ENCODE measurements at regions not wholly inside any gene's neighbourhood (a gene's known extent, or its start where the extent isn't known, plus 50 kb on each side); places are given as distances from the start of the nearest gene placed in this dataset.
"Not testable (repeated sequence)": the region's sequence is repeated elsewhere in the genome, so short reads cannot be mapped to it uniquely, and the experiment has no call there.

DNA sequence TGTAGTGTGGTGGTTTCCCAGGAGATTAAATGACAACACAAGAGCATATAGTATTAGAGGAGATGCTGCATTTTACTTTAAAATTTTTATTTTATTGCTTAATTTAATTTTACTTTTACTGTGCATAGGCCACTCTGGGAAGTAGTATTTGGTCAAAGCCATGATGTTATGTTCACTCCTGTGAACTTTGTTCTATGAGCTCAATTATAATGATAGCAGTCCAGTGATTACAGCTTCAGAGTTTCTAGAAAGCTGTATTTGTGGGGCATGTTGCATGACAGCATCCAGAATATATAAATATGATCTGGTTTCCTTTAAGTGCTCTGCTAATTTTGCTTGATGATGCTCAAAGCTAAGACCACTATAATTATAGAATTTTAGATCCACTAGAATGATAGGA is 338.6 kb downstream of the NSUN3 start:
- no peak overlapping the region for H3K4me3 ChIP-seq (ENCODE audit: low read depth, low read length)
- no peak overlapping the region for H3K9ac ChIP-seq
- no peak overlapping the region for H3K27ac ChIP-seq
- no peak overlapping the region for H2AFZ ChIP-seq
- H3K4me1 ChIP-seq = no peaks in the 10 kb centered on the region
- H3K79me2 ChIP-seq = no peaks in the 10 kb centered on the region
- no peak overlapping the region for H3K4me2 ChIP-seq (ENCODE audit: low read length)
- H3K27me3 ChIP-seq (ENCODE audit: control insufficient read depth, insufficient read depth, low read length) = no peaks in the 10 kb centered on the region
- no peaks in the 10 kb centered on the region for H3K9me3 ChIP-seq (ENCODE audit: control insufficient read depth, low read length)
- H3K36me3 ChIP-seq (ENCODE audit: control insufficient read depth, insufficient read depth, low read length) = no peaks in the 10 kb centered on the region
- TF ChIP-seq, protein P1, sequence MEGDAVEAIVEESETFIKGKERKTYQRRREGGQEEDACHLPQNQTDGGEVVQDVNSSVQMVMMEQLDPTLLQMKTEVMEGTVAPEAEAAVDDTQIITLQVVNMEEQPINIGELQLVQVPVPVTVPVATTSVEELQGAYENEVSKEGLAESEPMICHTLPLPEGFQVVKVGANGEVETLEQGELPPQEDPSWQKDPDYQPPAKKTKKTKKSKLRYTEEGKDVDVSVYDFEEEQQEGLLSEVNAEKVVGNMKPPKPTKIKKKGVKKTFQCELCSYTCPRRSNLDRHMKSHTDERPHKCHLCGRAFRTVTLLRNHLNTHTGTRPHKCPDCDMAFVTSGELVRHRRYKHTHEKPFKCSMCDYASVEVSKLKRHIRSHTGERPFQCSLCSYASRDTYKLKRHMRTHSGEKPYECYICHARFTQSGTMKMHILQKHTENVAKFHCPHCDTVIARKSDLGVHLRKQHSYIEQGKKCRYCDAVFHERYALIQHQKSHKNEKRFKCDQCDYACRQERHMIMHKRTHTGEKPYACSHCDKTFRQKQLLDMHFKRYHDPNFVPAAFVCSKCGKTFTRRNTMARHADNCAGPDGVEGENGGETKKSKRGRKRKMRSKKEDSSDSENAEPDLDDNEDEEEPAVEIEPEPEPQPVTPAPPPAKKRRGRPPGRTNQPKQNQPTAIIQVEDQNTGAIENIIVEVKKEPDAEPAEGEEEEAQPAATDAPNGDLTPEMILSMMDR (IDR thresholded peaks at IDR 0.05) = no peak

DNA sequence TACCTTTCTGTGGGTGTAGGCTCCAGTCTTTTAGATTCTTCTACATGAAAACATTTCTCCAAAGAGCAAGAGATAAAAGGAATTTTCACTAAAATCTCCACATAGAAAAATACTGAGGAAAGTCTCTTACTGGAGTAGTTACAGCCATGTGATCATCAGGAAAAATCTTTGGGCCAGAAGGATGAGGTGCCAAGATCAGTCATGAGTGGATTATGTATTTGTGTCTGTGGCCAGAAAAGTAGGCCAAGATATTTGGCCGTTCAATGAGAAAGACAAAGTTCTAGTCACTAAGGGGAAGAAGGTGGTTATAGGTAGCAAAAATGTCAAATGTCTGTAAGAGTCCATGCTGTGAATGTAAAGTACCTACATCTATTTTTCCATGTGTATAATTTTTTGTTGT is 339.3 kb downstream of the NSUN3 start:
- Histone ChIP-seq H3K9me3 (ENCODE audit: control insufficient read depth, low read length) (no peaks in the 10 kb centered on the region), H3K9ac (no peak overlapping the region), H3K4me3 (ENCODE audit: low read depth, low read length) (no peak overlapping the region), H3K4me2 (ENCODE audit: low read length) (no peak overlapping the region), H3K79me2 (no peaks in the 10 kb centered on the region), H3K27ac (no peak overlapping the region), H2AFZ (no peak overlapping the region), H3K4me1 (no peaks in the 10 kb centered on the region), H3K36me3 (ENCODE audit: control insufficient read depth, insufficient read depth, low read length) (no peaks in the 10 kb centered on the region), H3K27me3 (ENCODE audit: control insufficient read depth, insufficient read depth, low read length) (no peaks in the 10 kb centered on the region)
- TF ChIP-seq, protein P1 (IDR thresholded peaks at IDR 0.05) = no peak

DNA sequence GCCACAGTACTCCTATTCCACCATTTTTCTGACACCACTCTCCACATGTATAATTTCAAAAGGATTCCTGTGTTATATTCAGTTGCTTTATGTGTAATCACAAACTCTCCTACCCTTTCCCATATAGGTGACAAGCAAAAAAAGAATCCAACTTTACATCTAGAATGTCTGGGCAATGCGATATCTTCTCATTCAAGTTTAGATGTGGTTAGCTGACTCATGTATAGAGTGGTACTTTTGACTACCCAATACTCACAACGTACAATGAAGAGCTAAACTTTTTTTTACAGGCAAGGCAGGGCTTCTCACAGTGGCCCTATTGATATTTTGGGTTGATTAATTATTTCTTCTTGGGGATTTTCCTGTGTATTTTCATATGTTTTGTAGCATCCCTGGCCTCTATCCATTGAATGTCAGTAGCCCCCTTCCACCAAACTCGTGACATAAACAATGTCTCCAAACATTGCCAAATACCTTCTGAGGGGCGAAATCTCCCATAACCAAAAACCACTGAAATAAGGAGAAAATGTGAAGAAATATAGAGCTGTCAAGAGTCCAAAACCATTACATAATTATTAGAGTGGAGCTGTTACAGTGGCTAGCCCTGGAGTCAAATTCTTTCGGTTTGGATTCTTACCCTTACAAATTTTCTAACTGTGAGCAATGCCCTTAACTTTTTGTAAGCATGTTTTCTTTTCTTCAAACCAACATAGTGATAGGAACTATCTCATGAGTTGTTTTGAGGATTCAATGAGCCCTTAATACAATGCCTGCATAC is 342.6 kb downstream of the NSUN3 start:
- Histone ChIP-seq H3K36me3 (ENCODE audit: control insufficient read depth, insufficient read depth, low read length) (no peaks in the 10 kb centered on the region), H3K9me3 (ENCODE audit: control insufficient read depth, low read length) (no peaks in the 10 kb centered on the region), H3K9ac (no peak overlapping the region), H3K27me3 (ENCODE audit: control insufficient read depth, insufficient read depth, low read length) (no peaks in the 10 kb centered on the region), H3K27ac (no peak overlapping the region), H2AFZ (no peak overlapping the region), H3K79me2 (no peaks in the 10 kb centered on the region), H3K4me2 (ENCODE audit: low read length) (no peak overlapping the region), H3K4me1 (no peaks in the 10 kb centered on the region), H3K4me3 (ENCODE audit: low read depth, low read length) (no peak overlapping the region)
- TF ChIP-seq, protein P1 (IDR thresholded peaks at IDR 0.05) = no peak

DNA sequence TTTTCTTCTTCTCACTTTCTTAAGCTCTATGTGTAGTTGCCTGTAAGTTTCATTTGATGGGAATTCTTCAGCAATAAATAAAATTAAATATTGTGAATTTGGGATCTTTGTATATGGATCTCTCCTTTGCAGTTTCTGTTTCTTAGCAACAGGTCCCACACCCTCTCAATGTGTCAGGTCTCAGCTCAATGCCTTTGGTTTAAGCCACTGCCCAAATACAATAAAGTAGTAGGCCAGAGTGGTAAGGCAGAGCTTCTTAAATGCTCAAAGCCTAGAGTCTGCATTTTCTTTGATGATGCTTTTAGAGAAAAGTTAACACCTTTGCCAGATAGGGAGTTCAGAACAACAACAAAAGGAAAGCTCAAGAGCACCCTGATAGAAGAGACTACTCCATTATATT is 343.7 kb downstream of the NSUN3 start:
- no peaks in the 10 kb centered on the region for H3K27me3 ChIP-seq (ENCODE audit: control insufficient read depth, insufficient read depth, low read length)
- H3K4me3 ChIP-seq (ENCODE audit: low read depth, low read length) = no peak overlapping the region
- H3K27ac ChIP-seq = no peak overlapping the region
- no peak overlapping the region for H3K4me2 ChIP-seq (ENCODE audit: low read length)
- no peaks in the 10 kb centered on the region for H3K9me3 ChIP-seq (ENCODE audit: control insufficient read depth, low read length)
- no peaks in the 10 kb centered on the region for H3K4me1 ChIP-seq
- no peaks in the 10 kb centered on the region for H3K36me3 ChIP-seq (ENCODE audit: control insufficient read depth, insufficient read depth, low read length)
- no peak overlapping the region for H3K9ac ChIP-seq
- no peak overlapping the region for H2AFZ ChIP-seq
- TF ChIP-seq, protein P1 (IDR thresholded peaks at IDR 0.05) = no peak
- H3K79me2 ChIP-seq = no peaks in the 10 kb centered on the region

DNA sequence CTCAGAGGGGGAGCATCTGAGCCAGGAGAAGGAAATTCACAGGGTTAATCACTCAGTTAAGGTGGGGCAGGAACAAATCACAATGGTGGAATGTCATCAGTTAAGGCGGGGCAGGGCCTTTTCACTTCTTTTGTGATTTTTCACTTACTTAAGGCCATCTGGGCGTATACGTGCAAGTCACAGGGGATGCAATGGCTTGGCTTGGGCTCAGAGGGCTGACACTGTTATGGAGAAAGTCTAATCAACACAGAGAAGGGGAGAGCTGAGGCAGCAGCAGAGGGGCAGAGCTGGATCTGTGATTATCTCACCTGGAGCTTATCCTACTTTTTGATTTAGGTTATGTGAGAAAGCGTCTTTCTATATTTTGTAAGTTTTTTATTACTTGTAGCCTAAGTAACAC is 350.1 kb downstream of the NSUN3 start:
- H3K9me3 ChIP-seq (ENCODE audit: control insufficient read depth, low read length); H3K79me2 ChIP-seq; H3K4me3 ChIP-seq (ENCODE audit: low read depth, low read length); H3K36me3 ChIP-seq (ENCODE audit: control insufficient read depth, insufficient read depth, low read length); H3K4me1 ChIP-seq; H2AFZ ChIP-seq; H3K9ac ChIP-seq; H3K4me2 ChIP-seq (ENCODE audit: low read length); H3K27me3 ChIP-seq (ENCODE audit: control insufficient read depth, insufficient read depth, low read length); H3K27ac ChIP-seq: not testable (repeated sequence)

Measured in parathyroid adenoma (tissue), 2 donors.